GM19395 (cell line): ENCODE measurements at regions not wholly inside any gene's neighbourhood (a gene's known extent, or its start where the extent isn't known, plus 50 kb on each side); places are given as distances from the start of the nearest gene placed in this dataset.

Source experiments
- ATAC-seq: cut with Tn5 transposase; IDR thresholded peaks from one replicate; pipeline ENCODE4 v1.9.1; 2021; ENCODE audit warnings: mild to moderate bottlenecking, moderate library complexity; ENCODE audit not compliant: unreplicated experiment

DNA sequence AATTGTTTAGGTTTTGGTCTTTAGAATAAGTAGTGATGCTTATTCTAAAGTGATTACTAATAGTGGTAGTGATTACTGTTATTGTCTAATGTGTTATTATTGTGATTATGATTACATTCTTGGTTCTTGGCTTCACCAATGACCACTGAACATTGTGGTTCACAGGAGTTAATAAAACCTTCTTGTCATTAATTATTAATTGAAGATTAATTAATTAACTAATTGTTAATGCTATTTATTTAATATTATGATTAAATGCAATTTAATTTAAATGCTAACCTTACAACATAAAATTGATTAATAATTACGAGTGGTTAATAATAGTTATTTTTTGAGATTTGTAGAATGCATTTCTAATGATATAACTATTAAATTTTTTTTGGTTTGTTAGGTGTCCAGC lies 747.7 kb upstream of the POM121L12 start:
- no peak for ATAC-seq

DNA sequence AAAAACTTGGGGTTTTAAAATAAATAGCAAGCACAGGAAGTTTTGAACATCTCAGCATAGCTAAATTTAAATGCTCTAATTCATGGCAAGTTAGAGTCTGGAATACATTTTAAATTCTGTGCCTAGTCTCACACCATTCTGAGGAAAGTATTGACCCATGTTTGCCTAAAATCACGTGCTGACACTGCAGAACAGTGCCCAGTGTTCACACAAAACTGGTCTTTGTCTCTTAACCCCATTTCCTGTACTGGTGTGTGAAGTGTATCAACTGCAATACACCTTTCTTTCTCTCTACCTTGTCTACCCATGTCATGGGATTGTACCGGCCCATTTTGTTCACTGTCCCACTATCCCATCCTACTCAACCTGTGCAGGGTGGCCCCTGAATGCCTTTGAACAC lies 749.7 kb upstream of the POM121L12 start:
- ATAC-seq, result no peak

- ATAC-seq, result no peak
These were observed 752.1 kb upstream of the POM121L12 start for GRCh38 chr7:52283335-52283734.

DNA sequence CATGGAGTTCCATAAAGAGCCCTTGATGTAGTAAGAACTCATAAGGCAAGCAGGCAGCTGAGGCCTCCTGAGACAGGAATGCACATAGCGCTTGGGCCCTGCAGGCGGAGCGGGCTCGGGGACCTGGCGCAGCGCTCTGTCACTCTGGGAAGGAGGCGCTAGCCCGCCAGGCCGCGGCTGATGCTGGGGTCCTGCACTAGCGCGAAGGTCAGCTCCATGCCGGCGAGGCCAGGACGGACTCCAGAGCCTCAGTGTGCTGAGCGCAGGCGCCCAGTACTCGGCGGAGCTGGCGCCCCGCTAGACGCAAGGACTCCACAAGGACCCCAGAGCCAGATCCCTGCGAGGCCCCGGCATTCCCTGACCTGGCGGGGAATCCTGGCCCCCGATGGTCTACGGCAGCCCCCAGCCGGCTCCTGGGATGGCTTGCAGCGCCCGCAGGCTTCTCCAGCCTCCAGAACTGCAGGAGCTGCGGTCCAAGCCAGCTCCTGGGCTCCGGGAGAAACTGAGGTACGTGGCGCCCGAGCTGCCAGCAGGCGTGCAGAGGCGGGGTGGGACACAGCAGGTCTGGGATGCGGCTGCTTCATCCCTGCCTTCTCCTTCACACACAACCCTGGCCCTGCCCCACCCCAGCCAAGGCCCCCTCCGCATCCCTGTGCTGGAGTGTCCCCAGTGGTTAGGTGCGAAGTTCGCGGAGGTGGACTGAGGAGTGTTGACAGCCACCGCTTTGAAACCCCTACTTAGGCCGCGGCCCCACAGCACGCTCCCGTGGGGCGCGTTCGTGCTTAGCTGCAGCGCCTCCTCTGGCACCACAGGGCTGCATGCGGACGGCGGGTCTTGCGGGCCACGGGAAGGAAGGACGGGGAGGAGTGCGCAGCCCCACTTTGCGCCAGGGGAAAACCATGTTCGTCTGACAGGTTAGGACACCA lies 761.5 kb upstream of the POM121L12 start:
- ATAC-seq, result no peak

GRCh38 chr7:52271703-52272102 lies 763.7 kb upstream of the POM121L12 start:
- ATAC-seq, result no peak

GRCh38 chr7:52270301-52270700 lies 765.1 kb upstream of the POM121L12 start:
- ATAC-seq, result no peak

GRCh38 chr7:52269669-52270068 lies 765.8 kb upstream of the POM121L12 start:
- ATAC-seq, result no peak

DNA sequence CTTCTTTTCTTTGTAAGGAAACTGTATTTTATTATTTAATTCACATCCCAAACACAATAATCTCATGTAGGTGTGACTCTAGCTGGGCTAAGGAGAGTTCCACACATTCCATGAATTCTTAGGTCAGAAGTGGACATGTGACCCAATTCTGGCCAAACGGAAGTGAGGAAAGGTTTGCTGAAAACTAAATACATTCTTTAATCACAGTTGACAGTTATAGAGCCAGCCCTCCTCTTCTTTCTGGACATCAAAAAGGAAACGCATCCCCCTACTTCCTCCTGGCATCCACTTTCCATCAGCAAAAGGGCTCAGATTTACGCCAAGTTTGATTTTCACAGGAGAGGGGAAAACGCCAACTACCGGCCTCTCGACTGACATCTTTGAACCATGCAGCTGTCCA lies 774.4 kb upstream of the POM121L12 start:
- no peak for ATAC-seq

DNA sequence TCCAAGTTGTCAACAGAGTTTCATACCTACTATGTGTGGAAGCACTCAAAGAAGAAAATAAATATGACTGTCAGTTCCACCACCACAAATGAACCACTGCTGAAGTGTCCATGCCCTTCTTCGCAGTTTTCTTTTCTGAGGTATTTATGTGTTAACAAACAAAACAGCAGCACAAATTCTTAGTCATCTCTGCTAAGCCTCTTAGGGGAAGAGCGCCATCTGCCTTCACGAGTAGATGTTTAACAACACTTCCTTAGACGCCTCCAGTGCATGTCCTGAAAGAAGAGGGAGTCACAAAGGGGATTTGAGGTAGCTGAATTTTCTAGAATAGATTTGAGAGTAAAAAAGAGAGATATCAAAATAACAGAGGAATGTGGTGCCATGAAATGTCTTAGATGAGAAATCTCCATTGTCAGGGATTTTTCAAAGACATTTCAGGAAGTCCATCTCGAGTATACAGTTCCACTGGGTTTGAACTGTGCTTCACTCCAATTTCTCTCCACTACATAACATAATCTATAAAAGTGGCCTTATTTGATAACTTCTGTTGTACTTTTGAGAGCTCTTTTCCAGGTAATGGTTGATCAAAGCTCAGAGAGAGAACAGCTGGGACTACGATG lies 775.3 kb upstream of the POM121L12 start:
- no peak for ATAC-seq

DNA sequence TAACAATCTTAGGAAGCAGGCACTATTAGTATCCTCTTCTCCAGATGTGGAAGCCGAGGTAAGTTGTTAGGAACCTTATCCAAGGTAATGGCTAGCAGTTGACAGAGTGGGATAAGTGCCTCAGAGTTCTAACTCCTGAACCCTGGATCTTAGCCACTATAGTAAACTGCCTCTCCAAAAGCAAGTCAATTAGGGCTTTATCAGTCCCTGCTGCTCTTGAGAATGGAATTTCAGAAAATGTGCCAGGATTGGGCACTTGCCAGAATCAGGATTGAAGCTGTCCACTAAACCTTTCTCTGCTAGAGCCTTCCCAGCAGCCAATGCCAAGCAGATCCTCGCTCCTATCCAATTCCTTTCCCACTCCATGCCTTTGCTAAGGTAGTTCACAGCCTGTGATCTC lies 777.5 kb upstream of the POM121L12 start:
- no peak for ATAC-seq

GRCh38 chr7:52254396-52255010 lies 780.9 kb upstream of the POM121L12 start:
- no peak for ATAC-seq

DNA sequence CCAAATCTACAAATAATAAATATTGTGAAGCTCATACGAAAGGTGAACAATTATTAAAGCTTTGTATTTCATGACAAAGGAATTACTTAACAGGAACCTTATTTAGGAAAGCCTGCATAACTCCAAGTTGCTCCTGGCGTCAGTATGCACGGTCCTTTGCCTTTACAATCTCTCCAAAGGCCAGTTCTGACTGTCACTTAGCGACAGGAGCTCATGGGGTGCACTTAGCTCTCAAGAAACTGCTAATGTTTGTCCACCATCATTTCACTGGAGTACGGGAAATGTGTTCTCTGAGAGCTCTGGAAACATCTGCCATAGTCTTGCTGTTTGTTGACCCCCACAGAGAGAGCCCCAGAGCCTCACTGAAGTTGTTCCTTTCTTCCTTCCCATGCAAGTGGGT lies 781.5 kb upstream of the POM121L12 start:
- no peak for ATAC-seq

GRCh38 chr7:52249741-52250140 lies 785.7 kb upstream of the POM121L12 start:
- no peak for ATAC-seq

- ATAC-seq, result no peak
These were observed 787.9 kb upstream of the POM121L12 start for GRCh38 chr7:52247518-52247917.

DNA sequence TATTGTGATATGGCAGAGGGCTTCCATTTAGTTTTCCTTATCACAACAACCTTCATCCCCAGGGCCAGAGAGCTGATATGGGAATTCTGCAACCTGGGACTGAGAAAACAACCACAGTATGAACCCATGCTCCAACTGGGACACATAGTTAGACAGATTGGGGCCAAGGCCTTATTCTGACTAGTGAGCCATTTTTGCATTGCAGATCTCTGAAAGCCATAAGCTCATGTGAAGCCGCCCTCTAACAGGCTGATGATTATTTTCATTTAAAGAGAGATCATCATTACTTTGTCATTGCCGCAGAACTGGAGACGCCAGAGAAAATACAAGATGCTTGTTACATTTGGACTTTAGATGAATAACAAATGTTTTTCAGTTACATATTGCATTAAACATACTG lies 791.7 kb upstream of the POM121L12 start:
- ATAC-seq, result no peak

GRCh38 chr7:52233248-52233647 lies 802.2 kb upstream of the POM121L12 start:
- no peak for ATAC-seq

DNA sequence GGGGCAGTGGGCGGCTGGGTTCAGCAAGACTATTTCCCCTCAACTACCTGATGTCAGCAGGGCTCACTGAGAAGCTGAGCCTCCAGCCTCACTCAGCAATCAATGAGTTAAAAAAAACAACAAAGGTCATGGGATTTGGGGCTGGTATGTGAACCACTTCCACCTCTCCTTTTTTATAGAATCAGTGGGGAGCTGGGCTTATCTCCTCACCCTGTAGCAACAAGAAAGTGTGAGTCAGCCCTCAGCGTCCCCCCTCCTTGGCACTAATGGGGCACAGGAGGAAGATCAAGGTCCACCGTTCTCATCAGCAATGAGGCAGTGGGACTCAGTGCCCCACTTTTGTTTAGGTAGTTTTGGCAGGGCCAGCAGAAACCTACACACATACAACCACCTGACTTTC lies 823.5 kb upstream of the POM121L12 start:
- no peak for ATAC-seq

- ATAC-seq, result no peak
These were observed 825.8 kb upstream of the POM121L12 start for GRCh38 chr7:52209614-52210013.

DNA sequence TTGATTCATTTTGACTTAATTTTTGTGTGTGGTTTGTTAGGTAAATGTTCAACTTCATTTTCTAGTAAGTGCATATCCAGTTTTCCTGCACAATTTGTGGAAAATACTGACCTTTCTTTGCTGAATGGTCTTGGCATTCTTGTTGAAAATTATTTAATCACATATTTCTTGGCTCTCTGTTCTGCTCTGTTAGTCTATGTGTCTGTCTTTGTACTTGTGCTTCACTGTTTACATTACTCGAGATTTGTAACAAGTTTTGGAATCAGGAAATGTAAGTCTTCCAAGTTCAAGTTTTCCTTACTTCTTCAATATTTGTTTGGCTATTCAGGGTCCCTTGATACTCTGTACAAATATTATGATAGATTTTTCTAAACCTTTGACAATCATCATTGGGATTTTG lies 838.2 kb upstream of the POM121L12 start:
- ATAC-seq, result no peak

DNA sequence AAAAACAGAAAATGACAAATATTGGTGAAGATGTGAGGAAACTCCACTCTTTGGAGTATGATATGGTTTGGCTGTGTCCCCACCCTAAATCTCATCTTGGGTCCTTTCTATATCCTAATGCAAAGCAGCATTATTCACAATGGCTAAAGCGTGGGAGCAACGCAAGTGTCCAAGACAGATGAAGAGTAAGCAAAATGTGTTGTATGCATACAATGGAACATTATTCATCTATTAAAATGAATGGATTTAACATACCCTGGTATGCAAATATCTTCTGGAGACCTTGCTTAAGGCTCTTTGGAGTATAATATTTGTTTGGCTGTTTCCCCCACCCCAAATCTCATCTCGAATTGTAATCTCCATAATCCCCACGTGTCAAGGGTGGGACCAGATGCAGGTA lies 839.8 kb upstream of the POM121L12 start:
- ATAC-seq, result no peak

DNA sequence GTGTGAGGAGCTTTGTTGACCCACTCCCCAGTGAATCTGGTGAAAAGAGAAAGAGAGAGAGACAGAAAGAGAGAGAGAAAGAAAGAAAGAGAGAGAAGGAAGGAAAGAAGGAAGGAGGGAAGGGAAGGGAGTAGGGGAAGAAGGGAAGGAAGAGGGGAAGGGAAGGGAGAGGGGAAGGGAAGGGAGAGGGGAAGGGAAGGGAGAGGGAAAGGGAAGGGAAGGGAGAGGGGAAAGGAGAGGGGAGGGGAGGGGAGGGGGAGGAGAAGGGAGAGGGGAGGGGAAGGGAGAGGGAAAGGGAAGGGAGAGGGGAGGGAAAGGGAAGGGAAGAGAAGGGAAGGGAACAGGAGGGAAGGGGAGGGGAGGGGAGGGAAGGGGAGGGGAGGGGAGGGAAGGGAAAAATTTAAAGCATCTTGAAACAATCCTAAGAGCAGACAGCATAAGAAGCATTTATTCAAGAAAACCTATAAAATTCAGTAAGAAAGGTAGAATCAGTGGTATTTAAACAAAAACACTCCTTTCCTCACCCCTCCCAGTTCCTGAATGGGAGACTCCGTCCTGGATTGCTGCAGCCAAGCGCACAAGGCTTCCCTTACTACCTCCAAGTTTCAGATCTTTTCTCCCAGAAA lies 846.2 kb upstream of the POM121L12 start:
- no peak for ATAC-seq
